ENCODE measurements at regions not wholly inside any gene's neighbourhood (a gene's known extent, or its start where the extent isn't known, plus 50 kb on each side); places are given as distances from the start of the nearest gene placed in this dataset.

DNA sequence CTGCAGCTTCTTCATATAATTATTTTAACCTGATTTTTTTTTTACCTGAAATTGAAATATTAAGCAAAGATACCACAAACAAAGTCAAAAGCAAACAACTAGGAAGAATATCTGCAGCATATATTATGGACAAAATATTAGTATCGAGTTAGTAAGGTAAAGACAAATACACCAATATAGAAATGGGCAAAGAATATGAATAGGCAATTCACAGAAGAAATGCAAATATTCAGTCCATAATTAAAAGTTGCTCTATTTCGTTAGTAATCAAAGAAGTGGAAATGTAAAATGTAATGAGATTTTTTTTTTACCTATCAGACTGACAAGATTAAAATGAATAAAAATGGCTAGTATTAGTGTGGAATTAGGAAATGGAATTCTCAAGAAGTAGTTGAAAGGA, 121.5 kb downstream of the CD83 start:
- TF ChIP-seq, protein P1, sequence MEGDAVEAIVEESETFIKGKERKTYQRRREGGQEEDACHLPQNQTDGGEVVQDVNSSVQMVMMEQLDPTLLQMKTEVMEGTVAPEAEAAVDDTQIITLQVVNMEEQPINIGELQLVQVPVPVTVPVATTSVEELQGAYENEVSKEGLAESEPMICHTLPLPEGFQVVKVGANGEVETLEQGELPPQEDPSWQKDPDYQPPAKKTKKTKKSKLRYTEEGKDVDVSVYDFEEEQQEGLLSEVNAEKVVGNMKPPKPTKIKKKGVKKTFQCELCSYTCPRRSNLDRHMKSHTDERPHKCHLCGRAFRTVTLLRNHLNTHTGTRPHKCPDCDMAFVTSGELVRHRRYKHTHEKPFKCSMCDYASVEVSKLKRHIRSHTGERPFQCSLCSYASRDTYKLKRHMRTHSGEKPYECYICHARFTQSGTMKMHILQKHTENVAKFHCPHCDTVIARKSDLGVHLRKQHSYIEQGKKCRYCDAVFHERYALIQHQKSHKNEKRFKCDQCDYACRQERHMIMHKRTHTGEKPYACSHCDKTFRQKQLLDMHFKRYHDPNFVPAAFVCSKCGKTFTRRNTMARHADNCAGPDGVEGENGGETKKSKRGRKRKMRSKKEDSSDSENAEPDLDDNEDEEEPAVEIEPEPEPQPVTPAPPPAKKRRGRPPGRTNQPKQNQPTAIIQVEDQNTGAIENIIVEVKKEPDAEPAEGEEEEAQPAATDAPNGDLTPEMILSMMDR (IDR thresholded peaks at IDR 0.05; ENCODE audit: low read depth, low read length, poor library complexity, severe bottlenecking) = no peak
- TF ChIP-seq EZH2phosphoT487 (IDR thresholded peaks at IDR 0.05; ENCODE audit: borderline replicate concordance, low read length) = no peak
